CD14-positive monocyte (primary cell): ENCODE measurements at regions not wholly inside any gene's neighbourhood (a gene's known extent, or its start where the extent isn't known, plus 50 kb on each side); places are given as distances from the start of the nearest gene placed in this dataset.

Source experiments
- DNase-seq, 3 donors: peaks; one replicate each; pipeline ENCODE4 v3.0.0-alpha.2; 2011 to 2022
- H2AFZ ChIP-seq: 2 replicates; pipeline ENCODE4 v1.6.0; 2012; ENCODE audit warnings: mild to moderate bottlenecking, low read depth, low read length, inconsistent platforms; ENCODE audit not compliant: insufficient read depth, poor library complexity, severe bottlenecking
- H3K27ac ChIP-seq, 2 donors: 1 replicate in 1 of 2; 2 replicates in 1 of 2; pipeline ENCODE4 v1.5.1; 2012 to 2013; ENCODE audit warnings: low read length in 2 of 2, control low read depth in 1 of 2, inconsistent platforms in 1 of 2, low read depth in 1 of 2, mild to moderate bottlenecking in 1 of 2
- H3K27me3 ChIP-seq, 2 donors: one replicate each; pipeline versions ENCODE4 v1.6.0 to v1.6.1; 2011 to 2013; ENCODE audit warnings: low read length in 2 of 2; ENCODE audit not compliant: control insufficient read depth in 2 of 2, insufficient read depth in 2 of 2
- H3K36me3 ChIP-seq, 2 donors: replicated peaks in 1 of 2; 1 replicate in 1 of 2; 2 replicates in 1 of 2; pipeline versions ENCODE4 v1.5.1 to v1.6.1; 2012 to 2013; ENCODE audit warnings: low read length in 2 of 2, control low read depth in 1 of 2, inconsistent platforms in 1 of 2, mild to moderate bottlenecking in 1 of 2; ENCODE audit not compliant: insufficient read depth in 2 of 2, control insufficient read depth in 1 of 2
- H3K4me1 ChIP-seq, 2 donors: 1 replicate in 1 of 2; 2 replicates in 1 of 2; pipeline versions ENCODE4 v1.5.1 to v1.6.1; 2012 to 2013; ENCODE audit warnings: low read length in 2 of 2, control low read depth in 1 of 2, inconsistent platforms in 1 of 2, mild to moderate bottlenecking in 1 of 2, moderate library complexity in 1 of 2; ENCODE audit not compliant: insufficient read depth in 2 of 2, control insufficient read depth in 1 of 2
- H3K4me2 ChIP-seq: replicated peaks from 2 replicates; pipeline ENCODE3; 2012; ENCODE audit warnings: low read length, moderate library complexity, mild to moderate bottlenecking; ENCODE audit not compliant: poor library complexity, severe bottlenecking; ENCODE audit errors: extremely low read depth
- H3K4me3 ChIP-seq, 3 experiments: fragments of 200-600 bp in 1 of 3; sonication (generic) in 1 of 3; replicated peaks in 1 of 3; 1 replicate in 2 of 3; 2 replicates in 1 of 3; pipeline ENCODE4 v1.5.1; 2011 to 2013; ENCODE audit warnings: low read length in 3 of 3, mild to moderate bottlenecking in 3 of 3, control low read depth in 2 of 3, low read depth in 2 of 3, inconsistent platforms in 1 of 3, moderate library complexity in 1 of 3
- H3K79me2 ChIP-seq: 2 replicates; pipeline ENCODE4 v1.6.0; 2012; ENCODE audit warnings: mild to moderate bottlenecking, control low read depth, inconsistent platforms, low read length, moderate library complexity; ENCODE audit not compliant: insufficient read depth
- H3K9ac ChIP-seq: 2 replicates; pipeline ENCODE4 v1.6.0; 2017; ENCODE audit warnings: low read length, mild to moderate bottlenecking; ENCODE audit not compliant: insufficient read depth, poor library complexity, severe bottlenecking
- H3K9me3 ChIP-seq, 2 donors: replicated peaks in 1 of 2; 1 replicate in 1 of 2; 2 replicates in 1 of 2; pipeline versions ENCODE4 v1.5.1 to v1.6.1; 2012 to 2013; ENCODE audit warnings: low read length in 2 of 2, control low read depth in 1 of 2; ENCODE audit not compliant: control insufficient read depth in 1 of 2, insufficient read depth in 1 of 2
- H4K20me1 ChIP-seq: 2 replicates; pipeline ENCODE4 v1.6.0; 2012; ENCODE audit warnings: mild to moderate bottlenecking, low read length, control low read depth, moderate library complexity; ENCODE audit not compliant: insufficient read depth
- H3K27ac Mint-ChIP-seq, 7 donors: one replicate each; pipeline ENCODE4 v1.8.0; 2020; ENCODE audit warnings: mild to moderate bottlenecking in 7 of 7, mixed read lengths in 7 of 7, moderate library complexity in 6 of 7, inconsistent platforms in 2 of 7
- H3K27me3 Mint-ChIP-seq, 3 donors: one replicate each; pipeline ENCODE4 v1.8.0; 2021 to 2022; ENCODE audit warnings: low read depth in 3 of 3, mild to moderate bottlenecking in 3 of 3, mixed read lengths in 3 of 3, moderate library complexity in 3 of 3, inconsistent platforms in 1 of 3
- H3K36me3 Mint-ChIP-seq, 2 donors: one replicate each; pipeline ENCODE4 v1.8.0; 2020; ENCODE audit warnings: mixed read lengths in 2 of 2, inconsistent platforms in 1 of 2, mild to moderate bottlenecking in 1 of 2
- H3K4me1 Mint-ChIP-seq: one replicate; pipeline ENCODE4 v1.8.0; 2020; ENCODE audit warnings: mild to moderate bottlenecking, mixed read lengths
- H3K4me3 Mint-ChIP-seq, 2 donors: one replicate each; pipeline ENCODE4 v1.8.0; 2020; ENCODE audit warnings: mild to moderate bottlenecking in 2 of 2, mixed read lengths in 2 of 2, moderate library complexity in 1 of 2
- H3K9me3 Mint-ChIP-seq, 7 donors: one replicate each; pipeline ENCODE4 v1.8.0; 2020 to 2022; ENCODE audit warnings: mixed read lengths in 7 of 7, mild to moderate bottlenecking in 6 of 7, moderate library complexity in 6 of 7, inconsistent platforms in 2 of 7
- CTCF ChIP-seq: fragments of 200-600 bp; IDR thresholded peaks from one replicate; pipeline ENCODE4 v1.8.0; 2022; ENCODE audit warnings: antibody characterized with exemption, mild to moderate bottlenecking
- WGBS: methylation state at CpG from one replicate; pipeline ENCODE4 v1.1.5; 2013; ENCODE audit warnings: missing lambda C conversion rate; ENCODE audit not compliant: insufficient coverage; 5-methylcytosine and 5-hydroxymethylcytosine counted together
- intact Hi-C, 2 donors: fragments of 100-400 bp; cut with micrococcal nuclease; formaldehyde crosslinking; loops; one replicate each; pipeline versions ENCODE4 v1.15.0 to v1.15.1; 2023

GRCh38 chr4:55177461-55177860 lies 52.1 kb upstream of the KDR start:
- no peaks in the 10 kb centered on the region for H3K79me2 ChIP-seq
- H3K27ac ChIP-seq: no peak overlapping the region
- Mint-ChIP-seq H3K36me3 (no peaks in the 10 kb centered on the region), H3K27ac (no peak overlapping the region), H3K9me3 (peaks cover 0 to 2% (median 0%) of the 10 kb centered on the region in 7 donors), H3K4me1 (no peaks in the 10 kb centered on the region), H3K27me3 (peaks cover 0 to 14% (median 7%) of the 10 kb centered on the region in 3 donors), H3K4me3 (no peak overlapping the region)
- H3K4me3 ChIP-seq: no peak overlapping the region
- no peaks in the 10 kb centered on the region for H3K4me1 ChIP-seq
- no peak overlapping the region for H2AFZ ChIP-seq
- no peaks in the 10 kb centered on the region for H3K36me3 ChIP-seq
- intact Hi-C loops: no loop called here
- no peaks in the 10 kb centered on the region for H3K9me3 ChIP-seq
- no peak overlapping the region for H3K4me2 ChIP-seq
- DNase-seq: no peak
- no peaks in the 10 kb centered on the region for H4K20me1 ChIP-seq
- TF ChIP-seq CTCF: no peak
- WGBS: 100% methylated on average over 3 of the region's 4 CpGs
- no peak overlapping the region for H3K9ac ChIP-seq
- no peaks in the 10 kb centered on the region for H3K27me3 ChIP-seq

GRCh38 chr4:55178226-55179005 lies 53.0 kb upstream of the KDR start:
- no peaks in the 10 kb centered on the region for H3K9me3 ChIP-seq
- H3K4me1 ChIP-seq: no peaks in the 10 kb centered on the region
- H3K27ac ChIP-seq: no peak overlapping the region
- no peak overlapping the region for H2AFZ ChIP-seq
- Mint-ChIP-seq H3K36me3 (no peaks in the 10 kb centered on the region), H3K27me3 (peaks cover 0 to 12% (median 3%) of the 10 kb centered on the region in 3 donors), H3K9me3 (no peaks in the 10 kb centered on the region), H3K4me1 (no peaks in the 10 kb centered on the region), H3K4me3 (no peak overlapping the region), H3K27ac (no peak overlapping the region)
- no peak for DNase-seq
- H3K79me2 ChIP-seq: no peaks in the 10 kb centered on the region
- H4K20me1 ChIP-seq: no peaks in the 10 kb centered on the region
- H3K4me3 ChIP-seq: no peak overlapping the region
- H3K9ac ChIP-seq: no peak overlapping the region
- no peak for TF ChIP-seq CTCF
- no peaks in the 10 kb centered on the region for H3K27me3 ChIP-seq
- H3K4me2 ChIP-seq: no peak overlapping the region
- no peaks in the 10 kb centered on the region for H3K36me3 ChIP-seq
- intact Hi-C loops: no loop called here
- 0% methylated on average over 1 of the region's 7 CpGs for WGBS
